Ishikawa (cell line): ENCODE measurements at regions not wholly inside any gene's neighbourhood (a gene's known extent, or its start where the extent isn't known, plus 50 kb on each side); places are given as distances from the start of the nearest gene placed in this dataset.

Experiments used
- EP300 ChIP-seq: IDR thresholded peaks from 2 replicates; pipeline ENCODE4 v1.6.1; 2012; ENCODE audit warnings: borderline replicate concordance
- YY1 ChIP-seq: IDR thresholded peaks from 2 replicates; pipeline ENCODE4 v1.6.1; 2012; ENCODE audit warnings: low read depth

GRCh38 chr3:124269619-124270018 lies 277.7 kb upstream of the ROPN1 start:
- TF ChIP-seq EP300 = no peak
- no peak for TF ChIP-seq YY1
